Fibroblast of lung (primary cell): ENCODE measurements at regions not wholly inside any gene's neighbourhood (a gene's known extent, or its start where the extent isn't known, plus 50 kb on each side); places are given as distances from the start of the nearest gene placed in this dataset.

Experiments used
- DNase-seq, 2 donors: peaks; one replicate each; pipeline versions ENCODE4 v3.0.0 to v3.0.0-alpha.2; 2010; ENCODE audit warnings: low read depth in 2 of 2
- H2AFZ ChIP-seq: 2 replicates; pipeline ENCODE4 v1.5.1; 2012; ENCODE audit warnings: low read length, control low read depth, inconsistent platforms
- H3K27ac ChIP-seq: 2 replicates; pipeline ENCODE4 v1.5.1; 2011; ENCODE audit warnings: low read length, control low read depth; ENCODE audit not compliant: insufficient read depth
- H3K27me3 ChIP-seq: 2 replicates; pipeline ENCODE4 v1.5.1; 2011; ENCODE audit warnings: mild to moderate bottlenecking, low read length; ENCODE audit not compliant: control insufficient read depth, insufficient read depth
- H3K36me3 ChIP-seq: 2 replicates; pipeline ENCODE4 v1.5.1; 2011; ENCODE audit warnings: low read length; ENCODE audit not compliant: control insufficient read depth, insufficient read depth
- H3K4me1 ChIP-seq: 2 replicates; pipeline ENCODE4 v1.5.1; 2011; ENCODE audit warnings: low read length; ENCODE audit not compliant: control insufficient read depth, insufficient read depth; ENCODE audit errors: extremely low read depth
- H3K4me2 ChIP-seq: 2 replicates; pipeline ENCODE4 v1.5.1; 2011; ENCODE audit warnings: low read length, control low read depth; ENCODE audit not compliant: insufficient read depth; ENCODE audit errors: extremely low read depth
- H3K4me3 ChIP-seq, 4 experiments: fragments of 200-600 bp in 1 of 4; sonication (generic) in 1 of 4; replicated peaks in 1 of 4; 2 replicates each; pipeline ENCODE4 v1.5.1; 2011 to 2016; ENCODE audit warnings: low read length in 4 of 4, low read depth in 3 of 4, mild to moderate bottlenecking in 3 of 4, control low read depth in 2 of 4, inconsistent platforms in 1 of 4, mixed read lengths in 1 of 4; ENCODE audit not compliant: insufficient read depth in 1 of 4; ENCODE audit errors: control extremely low read depth in 1 of 4
- H3K79me2 ChIP-seq: 2 replicates; pipeline ENCODE4 v1.5.1; 2012; ENCODE audit warnings: mild to moderate bottlenecking, low read length, inconsistent platforms; ENCODE audit not compliant: control insufficient read depth, insufficient read depth
- H3K9ac ChIP-seq: 2 replicates; pipeline ENCODE4 v1.5.1; 2011; ENCODE audit warnings: mild to moderate bottlenecking, low read length, control low read depth; ENCODE audit not compliant: insufficient read depth
- H3K9me3 ChIP-seq: 2 replicates; pipeline ENCODE4 v1.5.1; 2012; ENCODE audit warnings: low read depth, low read length; ENCODE audit not compliant: control insufficient read depth, insufficient read depth
- H4K20me1 ChIP-seq: 2 replicates; pipeline ENCODE4 v1.5.1; 2011; ENCODE audit warnings: low read length; ENCODE audit not compliant: control insufficient read depth, insufficient read depth; ENCODE audit errors: extremely low read depth
- CTCF ChIP-seq, 2 donors: IDR thresholded peaks in 1 of 2; conservative IDR thresholded peaks in 1 of 2; 1 replicate in 1 of 2; 2 replicates in 1 of 2; pipeline ENCODE4 v1.5.1; 2011 to 2012; ENCODE audit warnings: low read length in 2 of 2, control low read depth in 1 of 2, inconsistent platforms in 1 of 2, low read depth in 1 of 2, mild to moderate bottlenecking in 1 of 2
- EZH2 ChIP-seq: IDR thresholded peaks from 2 replicates; pipeline ENCODE4 v1.5.1; 2012; ENCODE audit warnings: low read length, control low read depth, mild to moderate bottlenecking; ENCODE audit errors: missing control alignments

DNA sequence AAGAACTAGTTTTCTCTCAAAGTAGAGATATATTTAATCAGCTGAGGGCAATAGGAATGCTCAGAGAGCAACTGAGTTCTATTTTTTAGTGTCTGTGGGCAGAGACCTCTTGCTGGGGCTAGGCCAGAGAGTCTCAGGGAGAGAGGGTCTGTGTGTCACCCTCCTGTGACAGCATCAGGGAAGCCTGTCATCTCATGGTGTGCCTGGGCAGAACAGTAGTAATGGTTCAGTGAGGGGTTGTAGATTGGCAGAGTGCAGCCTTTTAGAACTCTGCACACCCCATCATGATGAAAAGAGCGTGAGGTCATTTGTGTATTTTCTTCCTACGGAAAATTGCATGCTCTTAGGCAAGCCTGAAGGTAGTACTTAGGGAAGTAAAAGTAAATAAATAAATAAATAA, 1396.5 kb upstream of the AGA start:
- TF ChIP-seq EZH2, result no peak
- TF ChIP-seq CTCF (conservative IDR thresholded peaks at IDR 0.05 in 1 of 2, IDR thresholded peaks at IDR 0.05 in 1 of 2; ENCODE audit: low read depth in 1 of 2, low read length in 2 of 2), result no peak
- no peaks in the 10 kb centered on the region for H3K9me3 ChIP-seq

GRCh38 chr4:178856139-178856800, 1414.0 kb upstream of the AGA start:
- no peak for DNase-seq
- H3K27ac ChIP-seq, result no peak overlapping the region
- no peak for TF ChIP-seq CTCF (conservative IDR thresholded peaks at IDR 0.05 in 1 of 2, IDR thresholded peaks at IDR 0.05 in 1 of 2; ENCODE audit: low read depth in 1 of 2, low read length in 2 of 2)

More for the DNA sequence above, 1396.5 kb upstream of the AGA start:
- H3K79me2 ChIP-seq, result no peaks in the 10 kb centered on the region
- H4K20me1 ChIP-seq, result no peaks in the 10 kb centered on the region
- H3K4me3 ChIP-seq, result no peak overlapping the region
- H3K36me3 ChIP-seq, result no peaks in the 10 kb centered on the region
- no peaks in the 10 kb centered on the region for H3K27me3 ChIP-seq
- no peaks in the 10 kb centered on the region for H3K4me1 ChIP-seq
- H3K27ac ChIP-seq, result no peak overlapping the region
- H2AFZ ChIP-seq, result no peak overlapping the region
- no peak for DNase-seq
- H3K4me2 ChIP-seq, result no peak overlapping the region
- H3K9ac ChIP-seq, result no peak overlapping the region

GRCh38 chr4:178871476-178871875, 1429.2 kb upstream of the AGA start:
- TF ChIP-seq EZH2 (no peak), CTCF (conservative IDR thresholded peaks at IDR 0.05 in 1 of 2, IDR thresholded peaks at IDR 0.05 in 1 of 2; ENCODE audit: low read depth in 1 of 2, low read length in 2 of 2) (no peak)

More at GRCh38 chr4:178856139-178856800, 1414.0 kb upstream of the AGA start:
- H3K27me3 ChIP-seq, result no peaks in the 10 kb centered on the region
- no peak overlapping the region for H3K9ac ChIP-seq
- H4K20me1 ChIP-seq, result no peaks in the 10 kb centered on the region
- H3K9me3 ChIP-seq, result no peaks in the 10 kb centered on the region
- no peak overlapping the region for H2AFZ ChIP-seq
- no peaks in the 10 kb centered on the region for H3K79me2 ChIP-seq
- H3K4me1 ChIP-seq, result no peaks in the 10 kb centered on the region
- no peak overlapping the region for H3K4me2 ChIP-seq
- no peaks in the 10 kb centered on the region for H3K36me3 ChIP-seq
- H3K4me3 ChIP-seq, result no peak overlapping the region

More at GRCh38 chr4:178871476-178871875, 1429.2 kb upstream of the AGA start:
- H3K9me3 ChIP-seq, result no peaks in the 10 kb centered on the region
- DNase-seq, result no peak
- no peaks in the 10 kb centered on the region for H3K4me1 ChIP-seq
- H3K4me3 ChIP-seq, result no peak overlapping the region
- no peak overlapping the region for H3K9ac ChIP-seq
- no peak overlapping the region for H3K4me2 ChIP-seq
- no peaks in the 10 kb centered on the region for H4K20me1 ChIP-seq
- H3K79me2 ChIP-seq, result no peaks in the 10 kb centered on the region
- no peak overlapping the region for H2AFZ ChIP-seq
- no peak overlapping the region for H3K27ac ChIP-seq
- H3K36me3 ChIP-seq, result no peaks in the 10 kb centered on the region
- H3K27me3 ChIP-seq, result no peaks in the 10 kb centered on the region
